NCI-H2171 treated with DMSO at 0.1 percent for 48 hours (cell line): ENCODE measurements at regions not wholly inside any gene's neighbourhood (a gene's known extent, or its start where the extent isn't known, plus 50 kb on each side); places are given as distances from the start of the nearest gene placed in this dataset.

ENCODE experiments used
- DNase-seq: peaks from one replicate; lab custom pipeline; 2025; lab: John Stamatoyannopoulos, UW

DNA sequence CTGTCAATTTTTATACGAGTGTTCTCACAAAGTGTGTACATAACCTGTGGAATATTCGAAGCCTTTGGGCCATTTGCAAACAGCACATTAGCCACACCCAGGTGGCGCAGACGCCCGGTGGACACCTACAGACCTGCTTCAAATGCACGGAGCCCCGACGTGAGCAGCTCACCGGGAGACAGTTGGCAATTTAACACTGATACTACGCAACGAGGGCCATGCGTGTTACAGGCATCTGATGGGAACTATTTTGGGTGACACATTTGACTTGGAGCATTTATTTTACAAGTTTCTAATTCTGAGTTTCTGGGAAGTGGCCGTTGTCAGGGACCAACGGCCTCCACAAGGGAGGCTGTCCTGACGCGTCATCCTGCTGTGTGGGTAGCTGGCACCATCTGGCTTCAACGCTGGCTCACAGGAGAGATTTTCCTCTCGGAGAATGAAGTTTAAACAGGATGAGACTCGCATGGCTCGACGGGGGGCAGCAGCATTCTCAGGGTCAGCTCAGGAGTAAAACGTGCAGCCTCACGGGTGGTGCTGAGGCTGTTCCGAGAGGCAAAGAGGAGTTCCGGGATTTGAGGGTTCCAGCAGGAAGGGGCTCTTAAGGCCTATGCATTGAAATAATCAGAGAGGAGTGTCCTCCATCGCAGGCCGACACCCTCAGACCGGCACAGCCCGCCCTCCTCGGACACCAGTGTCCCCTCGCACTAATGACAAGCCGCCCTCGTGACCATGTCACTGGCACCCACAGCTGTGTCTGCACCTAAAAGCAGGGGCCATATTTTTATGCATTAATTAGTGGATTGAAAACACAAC lies 207.4 kb downstream of the DLL1 start:
- DNase-seq, result peak; percentile 77

DNA sequence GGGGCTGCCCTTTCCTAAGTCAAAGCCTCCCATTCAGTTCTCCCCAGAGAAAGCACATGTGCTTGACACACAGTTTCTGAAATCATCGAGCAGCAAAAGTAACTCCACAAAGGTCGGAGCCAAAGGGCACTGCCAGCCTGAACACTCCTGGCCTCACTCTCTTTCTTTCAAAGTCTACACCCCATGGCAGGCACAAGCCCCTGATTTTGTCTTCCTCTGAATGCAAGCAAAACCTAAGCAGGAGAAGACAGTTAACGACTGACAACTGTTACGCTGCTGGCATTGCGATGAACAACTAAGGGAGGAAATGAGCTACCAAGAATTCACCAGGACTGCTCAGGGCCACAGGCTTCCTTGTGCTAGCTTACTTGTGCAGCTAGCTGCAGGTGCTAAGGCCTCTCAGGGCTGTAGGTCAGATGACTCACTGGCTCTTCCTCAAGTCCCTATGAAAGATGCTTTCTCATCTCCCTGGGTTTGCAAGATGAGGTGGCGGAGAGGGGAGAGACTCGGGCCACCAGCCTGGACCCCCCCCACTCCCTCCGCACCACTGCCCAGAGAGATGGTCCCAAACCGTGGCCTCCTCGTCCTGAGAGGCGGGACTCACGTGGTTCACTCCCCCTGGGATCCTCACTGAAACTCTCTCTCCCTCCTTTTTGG lies 208.2 kb downstream of the DLL1 start:
- DNase-seq, result no peak

DNA sequence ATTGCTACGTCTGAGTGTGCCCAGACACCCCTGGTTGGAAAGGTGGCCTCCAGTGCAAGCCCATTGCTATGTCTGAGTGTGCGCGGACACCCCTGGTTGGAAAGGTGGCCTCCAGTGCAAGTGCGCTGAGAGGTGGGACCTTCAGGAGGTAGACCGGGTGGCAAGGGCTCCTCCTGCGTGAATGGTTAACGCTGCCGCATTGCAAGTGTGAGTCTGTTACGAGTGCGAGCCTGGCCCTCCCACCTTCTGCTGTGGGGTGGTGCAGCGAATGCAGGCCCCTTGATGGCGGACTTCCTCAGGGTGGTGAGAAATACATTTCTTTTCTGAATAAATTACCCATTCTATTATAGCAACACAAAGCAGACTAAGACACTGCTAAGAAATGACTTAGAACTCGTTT lies 208.8 kb downstream of the DLL1 start:
- no peak for DNase-seq

DNA sequence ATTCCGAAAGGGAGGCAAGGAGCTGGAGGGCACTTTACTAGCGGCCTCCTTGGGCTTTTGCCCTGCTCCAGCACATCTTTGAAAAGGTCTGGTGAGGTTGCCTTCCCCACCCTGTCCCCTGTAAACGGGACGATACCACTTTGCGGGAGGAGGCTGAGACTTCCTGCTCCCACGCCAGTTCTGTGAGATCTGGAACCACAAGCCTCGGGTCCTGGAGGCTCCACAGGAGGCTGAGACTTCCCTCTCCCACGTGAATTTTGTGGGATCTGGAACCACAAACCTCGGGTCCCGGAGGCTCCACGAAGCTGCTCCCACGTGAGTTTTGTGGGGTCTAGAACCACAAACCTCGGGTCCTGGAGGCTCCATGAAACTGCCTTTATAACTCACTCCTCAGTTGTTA lies 209.3 kb downstream of the DLL1 start:
- DNase-seq, result no peak

DNA sequence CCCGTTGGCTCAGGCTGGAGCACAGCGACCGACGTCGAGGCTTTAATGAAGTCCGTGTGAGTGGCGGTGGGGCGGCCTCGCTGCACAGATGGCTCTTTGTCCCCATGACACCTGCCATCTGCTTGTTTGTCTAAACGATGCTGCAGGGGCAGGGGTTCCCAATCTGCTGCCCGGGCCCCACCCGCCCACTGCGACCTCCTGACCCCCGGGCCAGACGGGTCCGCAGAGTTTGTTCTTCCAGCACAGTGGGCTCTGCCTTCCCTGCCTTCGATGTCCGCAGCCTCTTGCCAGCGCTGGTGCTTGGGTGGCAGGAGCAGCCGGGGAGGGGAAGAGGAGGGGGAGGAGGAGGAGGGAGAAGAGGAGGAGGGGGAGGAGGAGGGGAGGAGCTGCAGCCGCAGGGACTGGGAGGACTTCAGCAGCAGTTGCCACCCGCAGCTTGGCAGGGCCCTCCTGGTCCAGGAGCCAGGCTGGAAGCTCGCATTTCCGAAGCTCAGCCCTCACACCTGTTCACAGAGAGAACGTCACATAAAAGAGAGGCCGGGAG lies 210.0 kb downstream of the DLL1 start:
- DNase-seq, result peak; percentile 94

DNA sequence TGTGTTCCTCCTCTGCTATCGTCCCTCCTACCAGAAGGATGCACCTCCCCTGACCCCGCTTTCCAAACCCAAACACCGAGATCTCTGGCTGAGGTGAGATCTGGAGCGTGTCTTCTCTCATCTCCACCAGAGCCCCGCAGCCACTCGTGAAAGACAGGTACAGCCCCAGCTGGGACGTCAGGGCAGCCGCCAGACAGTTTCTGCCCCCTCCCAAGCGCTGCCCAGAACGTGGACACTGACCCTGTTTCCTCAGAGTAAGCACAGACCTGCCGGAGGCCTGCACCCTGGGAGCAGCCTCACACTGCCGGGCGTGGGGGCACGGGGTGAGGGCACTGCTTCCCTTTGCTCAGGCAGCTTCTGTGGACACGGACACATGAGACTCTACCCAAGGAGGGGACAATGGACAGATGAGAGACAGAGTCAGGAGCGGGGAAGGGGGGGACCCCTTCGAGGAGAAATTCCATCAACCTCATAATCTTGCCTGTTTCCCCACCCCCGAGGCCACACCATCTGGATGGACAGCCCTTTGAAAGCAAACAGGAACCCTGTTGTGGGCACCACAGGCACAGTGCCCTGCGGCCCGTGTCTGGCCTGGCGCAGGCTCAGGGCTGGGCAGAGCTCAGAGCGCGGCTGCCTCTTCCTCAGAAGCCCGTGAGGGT lies 210.6 kb downstream of the DLL1 start:
- DNase-seq, result no peak

DNA sequence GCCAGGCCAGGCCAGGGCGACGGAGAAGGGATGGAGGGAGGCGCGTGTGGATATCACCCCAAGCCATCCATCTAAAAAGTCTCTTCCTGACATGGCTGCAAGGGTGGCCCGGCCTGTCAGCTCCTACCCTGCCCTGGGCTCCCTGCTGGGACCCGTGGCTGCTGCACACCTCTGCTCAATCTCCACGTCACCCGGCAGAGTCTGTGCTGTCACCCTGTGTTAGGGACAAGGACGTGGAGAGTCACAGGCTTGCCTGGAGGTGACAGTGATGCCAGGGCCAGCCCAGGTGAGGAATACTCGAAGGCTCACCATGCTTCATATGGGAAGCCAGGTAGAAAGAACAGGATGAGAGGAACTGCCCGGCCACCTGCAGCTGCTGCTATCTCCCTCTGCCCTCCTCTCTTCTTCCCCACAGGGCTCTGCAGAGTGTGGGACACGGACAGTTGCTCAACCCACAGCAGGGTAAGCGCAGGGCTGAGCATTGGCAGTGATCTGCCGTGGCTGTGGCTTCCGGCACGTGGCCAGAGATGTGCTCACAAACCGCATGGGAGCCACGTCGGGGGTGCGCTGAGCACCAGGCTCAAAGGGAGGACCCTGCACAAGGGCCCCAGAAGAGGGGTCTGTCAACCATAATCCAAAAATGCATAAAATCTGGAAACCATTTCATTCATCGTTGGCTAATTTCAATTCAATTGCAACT lies 214.3 kb downstream of the DLL1 start:
- DNase-seq, result no peak

DNA sequence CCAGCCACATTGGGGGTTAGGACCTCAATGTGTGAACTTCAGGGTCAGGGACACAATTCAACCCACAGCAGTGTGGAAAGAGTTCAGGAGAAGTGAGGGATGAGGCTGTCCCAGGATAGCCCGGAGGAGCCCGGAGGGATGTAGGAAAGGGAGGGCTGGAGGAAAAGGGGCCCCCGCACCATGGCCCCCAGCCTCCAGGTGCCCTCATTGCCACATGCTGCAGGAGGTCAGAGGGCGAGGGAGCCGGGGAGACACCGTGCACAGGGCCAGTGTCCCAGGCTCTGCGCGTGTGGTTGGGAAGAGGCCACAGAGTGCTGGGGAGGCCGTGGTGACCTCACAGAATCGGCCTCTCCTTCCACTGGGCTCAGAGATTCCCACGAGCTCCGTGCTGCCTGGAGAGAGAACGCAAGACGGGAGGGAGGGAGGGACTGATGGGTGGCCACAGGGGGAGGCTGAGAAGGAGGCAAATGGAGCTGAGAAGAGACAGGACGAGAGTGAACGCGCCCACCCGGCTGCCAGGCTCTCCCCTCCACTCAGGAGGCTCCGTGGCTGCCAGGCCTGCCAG lies 215.1 kb downstream of the DLL1 start:
- DNase-seq, result peak; percentile 44

DNA sequence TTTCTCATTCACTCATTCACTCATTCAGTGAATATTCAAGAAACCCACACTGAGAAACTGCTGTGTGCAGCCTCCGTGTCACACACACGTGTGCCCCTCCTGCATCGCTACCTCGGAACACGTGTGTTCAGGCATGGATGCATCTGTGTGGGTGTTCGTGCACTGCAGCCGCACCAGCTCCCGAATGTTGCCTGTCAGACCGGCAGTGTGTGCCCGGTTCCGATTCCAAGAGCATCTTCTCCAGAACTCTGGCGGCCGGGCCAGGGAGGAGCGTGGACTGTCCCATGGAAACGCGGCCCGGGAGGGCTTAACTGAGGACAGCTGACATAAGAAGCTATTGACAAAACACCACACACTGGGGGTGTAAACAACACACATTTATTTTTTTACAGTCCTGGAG lies 216.0 kb downstream of the DLL1 start:
- no peak for DNase-seq

DNA sequence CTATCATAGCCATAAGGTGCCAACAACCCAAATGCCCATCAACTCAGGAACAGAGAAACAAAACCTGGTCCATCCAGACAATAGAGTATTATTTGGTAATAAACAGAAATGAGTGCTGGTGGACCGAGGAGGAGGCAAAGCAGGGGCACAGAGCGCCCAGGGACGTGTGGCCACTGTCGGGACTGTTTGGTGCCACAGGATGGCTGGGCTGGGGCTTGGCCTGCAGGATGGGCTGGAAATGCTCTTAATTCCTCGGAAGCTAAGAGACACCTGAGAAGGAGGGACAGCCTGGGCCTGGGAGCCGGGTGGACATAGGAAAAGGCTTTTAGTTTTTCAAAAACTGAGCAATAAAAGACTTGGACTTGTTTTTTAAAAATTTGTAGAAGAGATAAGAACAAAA lies 216.4 kb downstream of the DLL1 start:
- no peak for DNase-seq

DNA sequence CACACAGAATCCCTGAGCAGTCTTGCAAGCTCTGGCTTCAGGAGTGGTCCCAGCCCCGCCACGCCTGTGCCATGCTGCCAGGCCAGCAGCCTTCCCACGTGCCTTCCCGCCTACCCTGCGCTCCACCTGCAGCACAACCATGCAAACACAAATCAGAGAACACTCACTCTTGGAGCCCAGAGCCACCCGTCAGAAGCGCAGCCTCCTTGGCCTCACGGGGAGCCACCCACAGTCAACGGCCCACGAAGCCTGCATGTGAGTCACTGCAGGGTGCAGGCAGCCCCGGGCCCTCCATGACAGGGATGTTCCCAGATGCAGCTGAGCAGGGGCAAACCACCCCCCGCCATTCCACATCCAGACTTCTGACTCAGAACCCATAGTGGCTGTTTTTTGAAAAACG lies 217.0 kb downstream of the DLL1 start:
- DNase-seq, result no peak

DNA sequence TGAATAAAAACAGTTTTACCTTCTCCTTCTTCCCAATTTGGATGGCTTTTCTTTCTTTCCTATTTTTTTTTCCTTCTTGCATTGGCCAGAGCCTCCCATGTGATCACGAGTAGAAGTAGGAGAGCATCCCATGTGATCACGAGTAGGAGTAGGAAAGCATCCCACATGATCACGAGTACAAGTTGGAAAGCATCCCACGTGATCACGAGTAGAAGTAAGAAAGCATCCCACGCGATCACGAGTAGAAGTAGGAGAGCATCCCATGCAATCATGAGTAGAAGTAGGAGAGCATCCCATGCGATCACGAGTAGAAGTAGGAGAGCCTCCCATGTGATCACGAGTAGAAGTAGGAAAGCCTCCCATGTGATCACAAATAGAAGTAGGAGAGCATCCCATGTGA lies 218.6 kb downstream of the DLL1 start:
- DNase-seq, result no peak

DNA sequence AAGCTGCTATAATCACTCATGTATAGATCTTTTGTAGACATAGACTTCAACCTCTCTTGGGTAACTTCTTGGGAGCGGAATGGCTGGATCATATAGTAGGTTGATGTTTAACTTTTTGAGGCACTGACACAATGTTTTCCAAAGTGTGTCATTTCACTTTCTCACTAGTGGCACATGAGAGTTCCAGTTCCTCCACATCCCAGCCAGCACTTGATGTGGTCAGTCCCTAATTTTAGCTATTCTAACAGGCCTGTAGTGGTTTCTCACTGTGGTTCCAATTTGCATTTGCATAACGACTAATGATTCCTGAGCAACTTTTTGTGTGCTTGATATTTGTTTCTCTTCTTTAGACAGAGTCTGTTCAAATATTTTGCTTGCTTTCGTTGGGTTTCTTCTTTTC lies 221.3 kb downstream of the DLL1 start:
- no peak for DNase-seq

DNA sequence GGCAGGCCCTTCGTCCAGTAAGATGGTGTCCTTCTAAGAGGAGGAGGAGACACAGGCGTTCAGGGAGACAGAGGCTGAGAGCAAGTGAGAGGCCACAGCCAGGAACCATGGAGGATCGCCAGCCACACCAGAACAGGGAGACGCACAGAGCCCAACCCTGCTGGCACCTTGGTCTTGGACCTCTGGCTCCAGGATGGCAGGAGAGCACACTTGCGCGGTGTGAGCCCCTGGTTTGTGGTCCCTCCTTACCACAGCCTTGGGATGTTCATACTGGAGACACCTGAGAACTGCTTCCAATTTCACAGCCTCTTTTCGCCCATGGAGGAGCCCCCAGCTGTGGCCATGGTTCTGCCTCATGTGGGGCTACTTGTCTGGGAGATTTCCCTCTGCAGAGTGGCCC lies 222.4 kb downstream of the DLL1 start:
- no peak for DNase-seq

DNA sequence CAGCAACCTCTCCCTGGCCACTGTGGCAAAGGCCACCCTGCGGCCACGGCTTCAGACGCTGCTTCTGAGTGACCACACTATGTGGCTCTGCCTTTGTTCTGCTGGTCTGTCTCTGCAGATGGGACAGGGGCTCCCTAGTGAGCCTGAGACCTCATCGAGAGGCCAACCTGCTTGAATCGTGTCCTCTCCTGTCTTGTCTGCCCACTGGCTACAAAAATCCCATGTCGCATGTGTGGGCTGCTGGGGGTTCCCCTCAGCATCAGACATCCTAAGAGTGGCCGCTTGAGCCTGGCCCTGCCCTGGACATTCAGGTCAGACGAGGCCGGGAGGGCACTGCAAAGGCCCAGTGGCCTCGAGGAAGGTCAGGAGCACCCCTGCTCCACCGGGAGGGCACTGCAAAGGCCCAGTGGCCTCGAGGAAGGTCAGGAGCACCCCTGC lies 222.9 kb downstream of the DLL1 start:
- DNase-seq, result no peak

DNA sequence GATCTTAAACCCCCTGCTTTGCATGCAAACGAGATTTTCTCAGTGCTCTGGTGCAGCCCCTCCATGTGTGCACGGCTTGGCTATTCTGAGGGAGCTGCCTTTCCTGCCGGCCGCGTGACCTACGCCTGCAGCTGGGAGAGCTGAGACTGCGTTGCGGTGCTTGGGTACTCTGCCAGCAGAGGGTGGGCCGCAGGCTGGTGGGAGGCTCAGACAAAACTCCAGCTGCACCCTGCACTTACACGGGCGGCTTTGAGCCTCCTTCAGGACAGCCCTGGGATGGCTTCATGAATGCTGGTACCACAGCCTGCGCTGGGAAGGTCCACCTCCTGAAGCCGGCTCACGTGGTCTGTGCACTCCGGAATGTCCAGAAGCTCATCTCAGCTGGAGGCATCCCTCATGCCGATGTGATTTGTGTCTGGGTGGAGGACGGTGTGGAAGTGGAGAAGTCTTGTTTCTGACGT lies 223.7 kb downstream of the DLL1 start:
- no peak for DNase-seq

DNA sequence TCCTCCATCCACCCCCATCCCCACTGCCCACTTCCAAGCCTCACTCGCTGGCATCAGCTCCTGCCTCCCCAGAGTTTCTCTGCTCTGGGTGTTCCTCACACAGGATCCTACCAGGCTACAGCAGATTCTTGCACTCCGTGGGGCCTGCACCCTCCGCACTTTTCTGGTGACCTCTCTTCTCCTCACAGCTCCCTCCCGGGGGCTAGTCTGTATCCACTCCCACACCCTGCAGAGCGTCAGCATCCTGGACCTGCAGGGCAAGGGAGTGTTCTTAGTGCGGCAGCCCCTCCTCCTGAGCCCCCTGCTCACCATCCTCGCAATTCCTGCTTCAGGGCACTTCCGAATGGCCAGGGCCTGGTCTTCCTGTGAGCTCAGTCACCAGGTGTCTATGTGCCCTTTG lies 224.2 kb downstream of the DLL1 start:
- DNase-seq, result no peak

DNA sequence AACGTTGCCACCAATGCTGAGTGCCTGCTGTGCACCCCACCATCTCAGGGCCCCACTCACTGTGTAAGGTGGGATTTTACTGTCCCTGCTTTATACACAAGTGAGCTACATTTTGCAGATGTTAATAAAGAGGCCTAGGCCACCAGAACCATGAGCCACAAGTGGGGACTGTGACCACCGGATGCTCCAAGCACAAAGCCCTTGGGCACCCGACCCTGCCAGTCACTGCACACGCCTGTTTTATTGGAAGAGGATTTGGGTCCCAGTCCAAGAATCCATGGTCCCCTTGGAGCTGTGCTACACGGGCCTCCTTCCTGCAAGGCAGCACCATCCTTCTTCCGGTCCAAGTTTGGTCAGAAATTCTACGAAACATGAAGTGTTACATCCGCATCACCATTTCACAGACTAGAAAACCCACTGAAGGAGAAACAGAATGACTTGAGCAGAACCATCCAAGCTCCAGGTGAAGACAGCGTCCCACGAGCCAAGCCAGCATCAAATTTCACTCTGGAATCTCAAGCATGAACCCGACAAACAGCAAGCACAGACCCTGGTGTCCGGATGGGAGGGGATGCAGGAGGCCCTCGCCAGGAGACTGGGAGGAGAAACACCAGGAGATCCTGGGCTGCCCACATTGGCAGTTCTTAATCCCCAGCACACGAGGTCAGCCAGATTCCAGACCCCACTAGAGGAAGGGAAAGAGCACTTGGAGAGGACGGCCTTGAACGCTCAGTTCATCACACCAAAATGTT lies 226.9 kb downstream of the DLL1 start:
- no peak for DNase-seq

DNA sequence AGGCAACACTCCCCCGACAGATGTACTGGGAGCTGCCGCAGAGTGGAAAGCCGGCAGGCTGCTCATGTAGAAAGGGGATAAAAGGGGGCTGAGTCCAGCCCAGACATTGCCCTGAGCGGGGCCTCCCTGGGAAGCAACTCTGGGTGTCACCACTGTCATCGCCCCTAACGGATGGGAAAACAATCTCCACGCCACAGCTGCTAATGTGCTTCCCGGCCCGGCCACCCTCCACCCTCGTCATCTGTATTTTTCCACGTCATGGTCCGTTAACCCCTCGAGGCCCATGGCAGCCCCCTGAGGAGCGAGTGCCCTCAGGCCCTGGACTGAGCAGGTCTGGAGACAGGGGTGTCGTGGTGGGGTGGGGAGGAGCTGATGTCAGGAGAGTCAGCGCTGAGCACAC lies 227.4 kb downstream of the DLL1 start:
- no peak for DNase-seq

DNA sequence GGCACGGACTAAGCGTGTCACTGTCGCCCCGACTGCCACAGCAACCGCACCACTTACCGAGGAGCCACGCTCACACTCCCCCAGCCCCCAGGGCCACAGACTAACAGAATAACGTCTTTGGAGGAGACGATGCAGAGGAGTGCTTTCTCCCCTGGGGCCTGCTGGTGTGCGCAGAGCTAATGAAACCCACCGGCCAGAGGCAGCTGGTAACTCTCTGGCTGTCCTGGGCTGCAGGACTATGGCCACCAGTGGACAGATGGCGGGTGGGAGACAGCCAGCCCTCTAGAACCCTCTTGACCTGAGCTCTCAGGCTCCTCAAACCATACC lies 228.0 kb downstream of the DLL1 start:
- DNase-seq, result no peak

DNA sequence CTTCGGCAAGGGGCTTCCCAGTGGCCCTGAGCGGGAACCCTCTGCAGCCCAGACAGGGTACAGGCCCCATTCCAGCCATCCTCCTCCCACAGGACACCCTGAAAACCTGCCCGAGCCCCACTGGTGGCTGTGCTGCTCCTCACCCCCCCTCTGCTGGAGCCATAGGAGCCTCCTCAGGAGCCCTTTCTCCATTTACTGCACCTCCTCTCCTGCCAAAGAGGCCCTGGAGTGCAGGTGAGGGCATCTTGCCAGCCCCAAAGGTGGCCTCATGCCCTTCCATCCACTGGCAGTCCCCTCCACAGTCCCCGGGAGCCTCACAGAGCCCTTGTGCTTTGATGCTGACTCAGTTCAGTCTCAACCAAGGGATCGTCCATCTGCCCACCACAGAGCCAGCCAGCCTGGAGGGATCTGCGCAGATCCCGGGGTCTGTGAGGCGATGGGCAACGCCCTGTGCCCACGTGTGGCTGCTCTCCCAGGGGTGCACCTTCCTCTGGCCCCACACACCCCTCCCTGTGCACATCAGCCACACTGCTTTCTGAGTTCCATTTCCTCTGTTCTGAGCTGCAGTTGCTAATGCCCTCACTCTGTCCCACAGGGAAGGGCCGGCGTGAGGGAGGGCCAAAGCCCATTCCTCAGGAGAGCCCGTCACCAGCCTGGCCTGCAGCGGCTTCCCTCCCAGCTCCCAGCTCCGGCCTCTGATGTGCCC lies 228.5 kb downstream of the DLL1 start:
- DNase-seq, result no peak
